ACC112 (cell line): ENCODE measurements at regions not wholly inside any gene's neighbourhood (a gene's known extent, or its start where the extent isn't known, plus 50 kb on each side); places are given as distances from the start of the nearest gene placed in this dataset.
A peak's percentile ranks its signal among the peaks of the same experiment; 100 is the strongest.
"Not testable (repeated sequence)": the region's sequence is repeated elsewhere in the genome, so short reads cannot be mapped to it uniquely, and the experiment has no call there.

Experiments
- H2AFZ ChIP-seq: fragments of 200-600 bp; sonication (generic); one replicate; pipeline ENCODE4 v1.6.0; 2017; ENCODE audit warnings: antibody characterized with exemption, low read length; ENCODE audit not compliant: unreplicated experiment
- H3K27ac ChIP-seq: fragments of 200-600 bp; sonication (generic); 2 replicates; pipeline ENCODE4 v1.5.1; 2014; ENCODE audit warnings: low read depth, mild to moderate bottlenecking, antibody characterized with exemption, low read length, moderate library complexity
- H3K27me3 ChIP-seq: fragments of 200-600 bp; sonication (generic); 2 replicates; pipeline ENCODE4 v1.6.1; 2014; ENCODE audit warnings: mild to moderate bottlenecking, antibody characterized with exemption, low read length, moderate library complexity, mixed read lengths; ENCODE audit not compliant: insufficient read depth
- H3K36me3 ChIP-seq: fragments of 200-600 bp; sonication (generic); 2 replicates; pipeline ENCODE4 v1.6.1; 2016; ENCODE audit warnings: mild to moderate bottlenecking, antibody characterized with exemption, low read length, moderate library complexity, mixed read lengths; ENCODE audit not compliant: insufficient read depth
- H3K4me1 ChIP-seq: fragments of 200-600 bp; sonication (generic); one replicate; pipeline ENCODE4 v1.6.1; 2016; ENCODE audit warnings: low read length, mixed read lengths; ENCODE audit not compliant: insufficient read depth, unreplicated experiment, control insufficient read depth
- H3K4me3 ChIP-seq: fragments of 200-600 bp; sonication (generic); 2 replicates; pipeline ENCODE4 v1.5.1; 2014; ENCODE audit warnings: mild to moderate bottlenecking, low read depth, low read length
- H3K79me2 ChIP-seq: fragments of 200-600 bp; sonication (generic); one replicate; pipeline ENCODE4 v1.6.0; 2016; ENCODE audit warnings: low read length; ENCODE audit not compliant: control insufficient read depth, unreplicated experiment, insufficient read depth

GRCh38 chr7:26078437-26079336 is 73.3 kb upstream of the NFE2L3 start:
- no peaks in the 10 kb centered on the region for H3K79me2 ChIP-seq
- H3K27ac ChIP-seq, result no peak overlapping the region
- no peaks in the 10 kb centered on the region for H3K36me3 ChIP-seq
- peaks cover 93% of the 10 kb centered on the region for H3K27me3 ChIP-seq
- H2AFZ ChIP-seq, result no peak overlapping the region
- no peak overlapping the region for H3K4me3 ChIP-seq
- no peaks in the 10 kb centered on the region for H3K4me1 ChIP-seq

- H3K27ac ChIP-seq, result no peak overlapping the region
- no peaks in the 10 kb centered on the region for H3K79me2 ChIP-seq
- H3K27me3 ChIP-seq, result peaks cover 82% of the 10 kb centered on the region
- no peaks in the 10 kb centered on the region for H3K36me3 ChIP-seq
- no peak overlapping the region for H3K4me3 ChIP-seq
- H3K4me1 ChIP-seq, result no peaks in the 10 kb centered on the region
- no peak overlapping the region for H2AFZ ChIP-seq
Observed at GRCh38 chr7:26081638-26082037, 70.4 kb upstream of the NFE2L3 start.

DNA sequence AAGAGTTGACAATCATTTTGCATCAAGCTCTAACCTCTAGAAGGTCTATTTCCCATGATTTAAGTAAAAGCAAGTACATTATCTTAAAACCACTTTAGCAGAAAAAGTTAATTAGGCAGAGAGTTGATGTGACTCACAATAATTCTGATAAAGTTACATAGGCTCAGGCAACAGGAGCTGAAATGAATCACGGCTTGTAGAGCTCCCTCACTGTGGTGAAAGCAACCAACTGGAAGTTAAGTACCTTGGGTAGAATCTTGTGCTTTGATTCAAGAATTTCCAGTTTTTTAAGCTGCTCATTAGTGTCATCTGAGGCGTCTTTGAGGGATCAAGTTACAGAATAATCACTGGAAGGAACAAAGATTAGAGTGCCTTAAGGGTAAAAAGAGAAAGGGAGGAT is 68.9 kb upstream of the NFE2L3 start:
- H3K36me3 ChIP-seq, result no peaks in the 10 kb centered on the region
- H3K27ac ChIP-seq, result no peak overlapping the region
- H3K27me3 ChIP-seq, result peaks cover 72% of the 10 kb centered on the region
- H3K79me2 ChIP-seq, result no peaks in the 10 kb centered on the region
- H3K4me3 ChIP-seq, result no peak overlapping the region
- no peak overlapping the region for H2AFZ ChIP-seq
- H3K4me1 ChIP-seq, result no peaks in the 10 kb centered on the region

- H3K4me1 ChIP-seq, result no peaks in the 10 kb centered on the region
- H3K36me3 ChIP-seq, result no peaks in the 10 kb centered on the region
- H3K79me2 ChIP-seq, result no peaks in the 10 kb centered on the region
- H2AFZ ChIP-seq, result no peak overlapping the region
- no peak overlapping the region for H3K4me3 ChIP-seq
- H3K27me3 ChIP-seq, result peaks cover 59% of the 10 kb centered on the region
- H3K27ac ChIP-seq, result no peak overlapping the region
Observed at GRCh38 chr7:26084418-26084817, 67.6 kb upstream of the NFE2L3 start.

GRCh38 chr7:26085771-26086170 is 66.2 kb upstream of the NFE2L3 start:
- Histone ChIP-seq H2AFZ (no peak overlapping the region), H3K27ac (no peak overlapping the region), H3K27me3 (peaks cover 47% of the 10 kb centered on the region), H3K4me3 (no peak overlapping the region), H3K79me2 (no peaks in the 10 kb centered on the region), H3K36me3 (no peaks in the 10 kb centered on the region), H3K4me1 (no peaks in the 10 kb centered on the region)

GRCh38 chr7:26087321-26088091 is 64.5 kb upstream of the NFE2L3 start:
- no peaks in the 10 kb centered on the region for H3K36me3 ChIP-seq
- no peak overlapping the region for H3K27ac ChIP-seq
- H3K79me2 ChIP-seq, result no peaks in the 10 kb centered on the region
- H3K4me3 ChIP-seq, result no peak overlapping the region
- H3K4me1 ChIP-seq, result no peaks in the 10 kb centered on the region
- H3K27me3 ChIP-seq, result peaks cover 29% of the 10 kb centered on the region
- no peak overlapping the region for H2AFZ ChIP-seq

DNA sequence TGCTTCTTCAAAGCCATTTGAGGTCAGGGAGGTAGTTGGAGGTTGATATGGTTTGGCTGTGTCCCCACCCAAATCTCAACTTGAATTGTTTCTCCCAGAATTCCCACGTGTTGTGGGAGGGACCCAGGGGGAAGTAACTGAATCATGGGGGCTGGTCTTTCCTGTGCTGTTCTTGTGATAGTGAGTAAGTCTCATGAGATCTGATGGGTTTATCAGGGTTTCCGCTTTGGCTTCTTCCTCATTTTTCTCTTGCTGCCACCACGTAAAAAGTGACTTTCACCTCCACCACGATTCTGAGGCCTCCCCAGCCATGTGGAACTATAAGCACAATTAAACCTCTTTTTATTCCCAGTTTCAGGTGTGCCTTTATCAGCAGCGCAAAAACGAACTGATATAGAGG is 62.5 kb upstream of the NFE2L3 start:
- H3K4me3 ChIP-seq, H3K79me2 ChIP-seq, H3K27ac ChIP-seq, H3K4me1 ChIP-seq, H2AFZ ChIP-seq, H3K36me3 ChIP-seq: not testable (repeated sequence)
- peaks cover 12% of the 10 kb centered on the region for H3K27me3 ChIP-seq

- Histone ChIP-seq H3K36me3 (no peaks in the 10 kb centered on the region), H2AFZ (no peak overlapping the region), H3K27me3 (peaks cover 3% of the 10 kb centered on the region; the same call in 1 of the 2 replicates), H3K4me1 (no peaks in the 10 kb centered on the region), H3K27ac (no peak overlapping the region), H3K79me2 (no peaks in the 10 kb centered on the region), H3K4me3 (peak overlapping the region; percentile 37; the same call in 1 of the 2 replicates)
Observed at GRCh38 chr7:26090927-26091519, 61.0 kb upstream of the NFE2L3 start.

- H3K4me1 ChIP-seq, result no peaks in the 10 kb centered on the region
- peaks cover 2% of the 10 kb centered on the region; the same call in 1 of the 2 replicates for H3K27me3 ChIP-seq
- no peaks in the 10 kb centered on the region for H3K79me2 ChIP-seq
- H2AFZ ChIP-seq, result no peak overlapping the region
- no peak overlapping the region for H3K27ac ChIP-seq
- H3K4me3 ChIP-seq, result no peak overlapping the region
- H3K36me3 ChIP-seq, result no peaks in the 10 kb centered on the region
Observed at GRCh38 chr7:26091933-26092332, 60.1 kb upstream of the NFE2L3 start.

DNA sequence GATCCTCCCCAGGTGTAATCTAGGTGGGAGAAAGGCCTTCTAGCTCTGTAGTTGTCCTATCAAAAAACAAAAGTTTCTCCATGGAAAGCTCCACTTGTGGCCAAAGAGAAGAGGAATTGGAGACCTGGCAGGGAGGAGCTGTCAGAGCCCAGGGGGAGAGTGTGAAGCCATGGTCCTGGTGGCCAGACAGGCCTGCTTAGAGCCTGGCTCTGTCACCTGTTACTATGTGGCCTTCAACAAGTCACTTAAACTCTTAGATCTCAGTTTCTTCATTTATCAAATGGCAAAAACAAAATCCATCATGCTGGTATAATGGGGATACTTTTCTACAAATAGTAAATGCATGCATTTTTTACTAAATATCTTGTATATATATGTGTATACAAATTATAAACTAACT is 59.0 kb upstream of the NFE2L3 start:
- H3K27ac ChIP-seq, result no peak overlapping the region
- no peak overlapping the region for H3K4me3 ChIP-seq
- peaks cover 3% of the 10 kb centered on the region for H3K4me1 ChIP-seq
- no peak overlapping the region for H2AFZ ChIP-seq
- no peaks in the 10 kb centered on the region for H3K27me3 ChIP-seq
- H3K36me3 ChIP-seq, result no peaks in the 10 kb centered on the region
- H3K79me2 ChIP-seq, result no peaks in the 10 kb centered on the region
